Activated CD4-positive, alpha-beta T cell treated with anti-CD3 and anti-CD28 coated beads, Interleukin-2, amount 50 U/mL, for 1 hour (primary cell): ENCODE measurements at regions not wholly inside any gene's neighbourhood (a gene's known extent, or its start where the extent isn't known, plus 50 kb on each side); places are given as distances from the start of the nearest gene placed in this dataset.
"Not testable (repeated sequence)": the region's sequence is repeated elsewhere in the genome, so short reads cannot be mapped to it uniquely, and the experiment has no call there.

Source experiments
- DNase-seq: peaks from one replicate; pipeline ENCODE4 v3.0.0-alpha.2; 2020

GRCh38 chr1:65527707-65528503 is 107.4 kb downstream of the LEPR start:
- no peak for DNase-seq

- DNase-seq = no peak
Observed at GRCh38 chr1:65531972-65532570, 111.6 kb downstream of the LEPR start.

DNA sequence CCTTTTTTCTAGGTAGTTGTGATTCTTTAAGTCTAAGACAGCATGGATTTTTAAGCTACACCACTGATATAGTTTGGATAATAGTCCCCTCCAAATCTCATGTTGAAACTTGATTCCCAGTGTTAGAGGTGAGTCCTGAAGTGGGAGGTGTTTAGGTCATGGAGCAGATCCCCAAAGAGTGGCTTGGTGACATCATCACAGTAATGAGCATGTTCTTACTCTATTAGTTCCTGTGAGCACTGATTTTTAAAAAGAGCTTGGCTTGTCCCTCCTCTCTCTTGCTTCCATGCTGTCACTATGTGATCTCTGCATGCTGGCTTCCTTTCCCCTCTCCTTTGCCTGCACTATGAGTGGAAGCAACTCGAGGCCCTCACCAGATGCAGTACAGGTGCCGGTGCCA is 115.5 kb downstream of the LEPR start:
- DNase-seq = no peak

DNA sequence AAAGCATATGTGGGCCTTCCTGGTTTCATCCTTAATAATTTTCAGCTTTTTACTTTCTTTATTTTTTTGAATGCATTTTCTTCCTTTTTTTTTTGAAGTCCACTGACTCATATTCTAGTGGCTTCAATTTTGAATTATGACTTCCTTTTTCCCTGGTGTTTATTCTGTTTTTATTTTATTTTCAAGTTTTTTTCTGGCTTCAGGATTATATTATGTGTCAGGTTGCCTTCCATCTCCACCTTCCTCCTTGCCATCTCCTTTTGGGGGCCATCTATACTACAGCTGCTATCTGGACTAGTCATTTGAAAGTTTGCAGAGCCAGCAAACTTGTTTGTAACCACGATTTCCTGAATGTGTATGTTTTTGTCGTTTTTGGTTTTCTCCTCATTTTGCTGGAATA is 117.6 kb downstream of the LEPR start:
- DNase-seq = no peak

GRCh38 chr1:65538664-65539063 is 118.2 kb downstream of the LEPR start:
- no peak for DNase-seq

DNA sequence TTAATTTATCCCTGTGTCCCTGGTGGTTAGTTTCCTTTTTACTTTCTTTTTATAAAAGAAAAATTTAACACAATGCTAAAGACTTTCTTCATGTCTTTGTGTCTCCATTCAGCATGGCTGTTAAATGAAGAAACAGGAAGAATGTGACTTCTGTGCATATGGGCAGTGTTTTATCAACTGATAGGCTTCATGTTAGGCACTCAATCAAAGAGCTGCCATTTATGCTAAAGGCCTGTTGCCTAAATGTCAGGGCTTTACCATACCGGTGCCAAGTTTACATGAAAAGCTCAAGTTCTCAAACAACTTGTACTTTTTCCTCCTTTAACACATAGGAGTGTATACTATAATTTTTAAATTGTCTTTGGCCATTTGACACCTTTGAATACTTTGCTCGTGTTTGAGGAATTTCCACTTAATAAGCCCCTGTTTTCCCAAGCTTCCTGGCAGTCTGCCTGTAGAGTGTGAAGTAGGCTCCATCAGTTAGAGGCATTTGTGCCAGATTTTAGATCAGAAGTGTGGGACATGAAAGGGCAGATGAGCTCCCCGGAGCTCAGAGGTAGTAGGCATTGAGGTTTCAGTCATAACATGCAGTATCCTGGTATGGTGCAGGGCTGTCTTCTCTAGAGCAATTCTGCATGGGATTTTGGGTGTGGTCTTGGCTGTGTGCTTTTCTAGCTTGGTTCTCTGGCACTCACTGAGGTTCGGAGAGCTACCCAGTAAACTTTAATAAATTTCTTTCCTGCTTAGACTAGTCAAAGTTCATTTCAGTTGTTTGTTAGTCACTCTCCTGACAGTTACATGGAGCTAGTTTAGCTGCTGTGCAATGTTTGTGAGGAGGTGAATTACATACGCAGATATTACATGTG is 119.0 kb downstream of the LEPR start:
- no peak for DNase-seq

DNA sequence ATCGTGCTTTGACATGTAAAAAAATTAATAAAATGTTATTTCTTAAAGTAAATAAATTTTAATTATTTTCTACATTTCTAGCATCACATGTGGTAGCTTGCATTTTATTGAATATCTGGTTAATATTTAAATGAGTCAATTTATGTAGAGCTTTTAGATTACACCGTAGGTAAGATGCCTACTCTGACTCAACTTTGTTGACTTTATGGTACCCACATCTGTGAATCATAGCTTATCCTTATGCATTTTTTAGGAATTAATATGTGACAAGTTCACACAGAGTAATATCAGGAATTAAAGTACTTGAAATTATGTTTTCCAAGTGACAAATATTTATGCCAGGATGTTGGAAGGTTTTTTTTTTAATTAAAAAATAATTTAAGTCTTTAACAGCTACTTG is 120.7 kb downstream of the LEPR start:
- DNase-seq = no peak

DNA sequence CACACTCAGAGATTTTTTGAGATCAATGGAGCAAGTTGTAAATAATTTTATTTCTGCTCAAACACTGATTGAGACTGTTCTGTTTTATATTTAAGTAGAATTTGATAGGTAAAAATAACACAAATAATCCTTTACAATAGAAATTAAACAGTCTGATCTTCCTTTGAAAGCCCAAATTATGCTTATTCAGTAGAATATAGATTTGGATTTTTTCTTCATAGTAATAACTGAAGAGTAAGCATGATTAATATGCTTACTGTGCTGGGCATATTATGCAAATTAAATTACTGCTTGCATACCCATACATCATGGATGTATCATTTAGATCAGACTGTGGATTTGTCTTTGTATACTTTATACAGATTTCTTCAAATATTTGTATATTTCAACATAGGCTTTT is 121.4 kb downstream of the LEPR start:
- DNase-seq = no peak

- not testable (repeated sequence) for DNase-seq
Observed at GRCh38 chr1:65542592-65542991, 122.1 kb downstream of the LEPR start.

GRCh38 chr1:65550306-65551010 is 130.0 kb downstream of the LEPR start:
- not testable (repeated sequence) for DNase-seq

DNA sequence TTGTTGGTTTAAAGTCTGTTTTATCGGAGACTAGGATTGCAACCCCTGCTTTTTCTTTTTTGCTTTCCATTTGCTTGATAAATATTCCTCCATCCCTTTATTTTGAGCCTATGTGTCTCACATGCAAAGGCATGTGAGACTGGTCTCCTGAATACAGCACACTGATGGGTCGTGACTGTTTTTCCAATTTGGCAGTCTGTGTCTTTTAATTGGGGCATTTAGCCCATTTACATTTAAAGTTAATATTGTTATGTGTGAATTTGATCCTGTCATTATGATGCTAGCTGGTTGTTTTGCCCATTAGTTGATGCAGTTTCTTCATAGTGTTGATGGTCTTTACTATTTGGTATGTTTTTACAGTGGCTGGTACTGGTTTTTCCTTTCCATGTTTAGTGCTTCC is 132.0 kb downstream of the LEPR start:
- not testable (repeated sequence) for DNase-seq

GRCh38 chr1:65554086-65554764 is 133.8 kb downstream of the LEPR start:
- not testable (repeated sequence) for DNase-seq

DNA sequence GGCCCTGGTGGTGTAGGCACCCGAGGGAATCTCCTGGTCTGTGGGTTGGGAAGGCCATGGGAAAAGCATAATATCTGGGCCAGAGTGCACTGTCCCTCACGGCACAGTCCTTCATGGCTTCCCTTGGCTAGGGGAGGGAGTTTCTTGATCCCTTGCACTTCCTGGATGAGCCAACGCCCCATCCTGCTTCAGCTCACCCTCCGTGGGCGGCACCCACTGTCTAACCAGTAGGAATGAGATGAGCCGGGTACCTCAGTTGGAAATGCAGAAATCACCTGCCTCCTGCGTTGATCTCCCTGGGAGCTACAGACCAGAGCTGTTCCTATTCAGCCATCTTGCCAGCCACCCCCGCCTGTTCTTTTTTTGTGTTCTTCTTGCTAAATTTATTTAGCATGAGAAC is 134.4 kb downstream of the LEPR start:
- no peak for DNase-seq

DNA sequence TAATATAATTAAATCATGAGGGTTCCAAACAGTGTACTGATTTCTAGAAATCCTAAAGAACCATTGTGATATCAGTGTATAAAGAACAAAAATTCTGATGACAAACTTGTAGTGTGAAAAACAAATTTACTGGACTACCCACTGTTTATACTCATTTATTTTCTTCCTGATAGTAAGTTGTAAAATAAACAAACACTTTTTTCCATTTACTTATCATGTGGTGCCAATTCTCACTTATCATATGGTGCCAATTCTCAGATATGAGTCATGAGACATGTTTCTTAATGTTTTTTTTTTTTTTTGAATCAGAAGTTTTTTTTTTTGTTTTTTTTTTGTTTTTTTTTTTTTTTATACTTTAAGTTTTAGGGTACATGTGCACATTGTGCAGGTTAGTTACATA is 137.7 kb downstream of the LEPR start:
- no peak for DNase-seq

DNA sequence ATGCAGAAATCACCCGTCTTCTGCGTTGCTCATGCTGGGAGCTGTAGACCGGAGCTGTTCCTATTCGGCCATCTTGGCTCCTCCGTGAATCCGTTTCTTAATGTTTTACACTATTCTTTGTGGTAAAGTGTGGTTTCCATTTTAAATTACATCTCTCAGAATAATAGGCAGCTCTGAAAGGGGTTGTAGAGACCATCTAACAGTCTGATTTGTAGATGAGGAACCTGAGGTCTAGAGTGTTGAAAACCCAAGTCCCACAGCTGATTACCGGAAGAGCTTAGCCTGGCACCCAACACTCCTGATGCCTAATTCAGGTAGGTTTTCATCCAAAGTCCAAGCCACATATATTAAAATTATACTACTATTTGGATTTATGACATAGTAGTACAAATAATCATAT is 144.0 kb downstream of the LEPR start:
- DNase-seq = no peak

DNA sequence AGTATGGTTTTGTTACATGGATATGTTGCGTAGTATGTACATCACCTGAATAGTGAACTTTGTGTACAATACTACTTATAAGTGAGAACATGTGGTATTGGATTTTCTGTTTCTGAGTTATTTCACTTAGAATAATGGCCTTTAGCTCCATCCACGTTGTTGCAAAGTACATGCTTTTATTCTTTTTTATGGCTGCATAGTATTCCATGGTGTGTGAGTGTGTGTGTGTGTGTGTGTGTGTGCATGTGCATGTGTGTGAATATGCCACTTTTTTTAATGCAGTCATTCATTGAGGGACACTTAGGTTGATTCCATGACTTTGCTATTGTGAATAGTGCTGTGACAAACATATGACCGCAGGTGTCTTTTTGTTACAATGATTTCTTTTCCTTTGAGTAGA is 147.8 kb downstream of the LEPR start:
- DNase-seq = no peak

DNA sequence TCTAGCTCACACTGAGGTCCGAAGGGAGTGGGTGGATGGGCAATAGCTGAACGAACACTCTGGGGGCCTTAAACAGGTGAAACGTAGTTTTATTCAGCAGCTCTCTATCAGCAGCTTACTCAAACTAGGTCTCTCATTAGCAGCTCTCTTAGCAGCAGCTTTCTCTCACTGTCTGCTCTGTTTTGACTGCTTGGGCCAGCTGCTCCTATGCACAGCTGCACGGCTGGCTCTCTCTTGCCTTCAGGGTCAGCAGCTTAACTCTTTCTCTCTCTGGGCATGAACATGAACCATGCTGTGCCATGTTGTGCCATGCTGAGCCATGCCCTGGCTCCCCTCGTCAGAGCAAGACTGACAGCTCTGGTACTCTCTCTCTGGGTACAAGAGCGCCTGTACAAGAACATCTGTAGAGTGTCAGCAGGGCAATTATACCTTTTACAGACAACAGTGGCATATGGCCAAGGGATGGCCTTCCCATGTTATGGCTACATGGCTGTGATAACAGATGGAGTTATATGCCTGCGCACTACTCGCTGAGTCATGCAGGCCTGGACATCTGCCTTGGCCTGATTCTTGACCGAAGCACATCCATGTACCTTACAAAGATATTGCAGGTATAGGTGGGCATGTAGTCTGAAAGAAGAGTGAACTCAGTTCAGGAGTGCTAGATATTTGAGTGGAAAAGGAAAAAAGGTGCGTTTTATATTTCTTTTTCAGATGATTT is 152.4 kb downstream of the LEPR start:
- DNase-seq = no peak

DNA sequence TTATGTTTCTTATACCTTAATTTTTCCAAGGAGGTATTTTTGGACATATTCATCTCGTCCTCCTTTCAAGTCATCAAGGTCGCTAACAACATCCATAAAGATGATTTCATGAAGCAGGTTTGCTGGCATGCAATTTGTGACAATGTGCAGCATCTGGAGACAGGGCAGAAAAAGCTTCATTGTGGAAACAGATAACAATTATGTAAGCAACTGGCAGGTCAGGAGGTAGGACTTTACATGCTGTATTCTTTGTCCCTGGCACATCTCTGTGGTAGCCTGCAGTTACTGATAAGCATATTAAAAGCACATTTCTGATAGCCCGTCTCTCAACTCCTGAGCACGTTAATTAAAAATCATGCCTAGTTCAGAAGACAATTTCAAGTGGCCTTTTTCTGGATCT is 156.8 kb downstream of the LEPR start:
- no peak for DNase-seq

DNA sequence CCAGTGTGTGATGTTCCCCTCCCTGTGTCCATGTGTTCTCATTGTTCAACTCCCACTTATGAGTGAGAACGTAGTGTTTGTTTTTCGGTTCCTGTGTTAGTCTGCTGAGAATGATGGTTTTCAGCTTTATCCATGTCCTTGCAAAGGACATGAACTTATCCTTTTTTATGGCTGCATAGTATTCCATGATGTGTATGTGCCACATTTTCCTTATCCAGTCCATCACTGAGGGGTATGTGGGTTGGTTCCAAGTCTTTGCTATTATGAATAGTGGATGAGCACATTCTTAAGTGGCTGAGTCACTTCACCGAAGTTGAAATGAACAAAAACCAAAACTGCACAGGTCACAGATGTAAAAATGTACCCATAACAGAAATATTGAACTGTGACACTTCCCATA is 157.5 kb downstream of the LEPR start:
- DNase-seq = not testable (repeated sequence)

DNA sequence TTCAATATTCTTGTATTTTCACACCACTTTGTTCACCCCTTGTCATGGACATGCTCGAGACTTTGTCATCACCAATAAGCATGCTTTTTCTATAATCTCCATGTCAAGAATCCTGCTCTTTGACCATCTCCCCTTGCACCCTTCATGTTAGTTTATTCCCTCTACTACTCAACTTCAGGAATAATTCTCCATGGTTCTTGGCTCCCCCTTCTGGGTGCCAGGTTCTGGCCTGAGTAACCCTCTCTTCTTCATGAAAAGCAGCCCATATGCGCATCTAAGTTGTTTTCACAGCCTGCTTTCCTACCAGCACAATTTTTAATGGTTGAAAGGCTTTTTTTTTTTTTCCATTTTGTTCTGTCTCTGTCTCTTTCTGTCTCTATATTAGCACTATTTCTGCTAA is 160.7 kb downstream of the LEPR start:
- no peak for DNase-seq

DNA sequence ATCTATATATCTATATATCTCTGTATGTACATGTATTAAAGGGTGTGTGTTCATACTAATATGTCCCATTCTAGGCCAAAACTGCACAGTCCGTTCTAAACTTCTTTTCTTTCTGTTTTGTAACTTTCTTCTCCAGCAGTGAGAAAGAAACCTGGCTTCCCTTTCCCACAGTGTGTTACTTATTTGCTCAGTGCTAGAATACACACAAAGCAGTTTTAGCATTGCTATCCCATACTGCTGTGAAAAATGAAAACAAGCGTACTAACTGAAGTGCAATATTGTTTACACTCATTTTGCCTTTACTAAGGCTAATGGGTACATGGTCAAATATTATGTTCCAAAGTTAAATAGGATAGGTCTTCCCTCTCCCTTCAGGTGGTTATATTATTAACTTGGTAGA is 163.9 kb downstream of the LEPR start:
- DNase-seq = no peak

DNA sequence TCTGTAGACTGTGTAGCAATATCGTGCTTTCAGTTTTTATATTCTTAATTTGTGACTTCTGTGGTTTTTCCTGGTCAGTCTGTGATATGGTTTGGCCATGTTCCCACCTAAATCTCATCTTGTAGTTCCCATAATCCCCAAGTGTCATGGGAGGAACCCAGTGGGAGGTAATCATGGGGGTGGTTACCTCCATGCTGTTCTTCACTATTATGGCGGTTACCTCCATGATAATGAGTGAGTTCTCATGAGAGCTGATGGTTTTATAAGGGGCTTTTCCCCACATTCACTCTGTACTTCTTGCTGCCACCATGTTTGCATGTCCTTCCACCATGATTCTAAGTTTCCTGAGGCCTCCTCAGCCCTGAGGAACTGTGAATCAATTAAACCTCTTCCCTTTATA is 169.8 kb downstream of the LEPR start:
- DNase-seq = no peak
